ENCODE measurements at regions not wholly inside any gene's neighbourhood (a gene's known extent, or its start where the extent isn't known, plus 50 kb on each side); places are given as distances from the start of the nearest gene placed in this dataset.

GRCh38 chrX:35733879-35734278, 64.3 kb upstream of the MAGEB16 start (continued):
- TF ChIP-seq GATA4 (IDR thresholded peaks at IDR 0.05; ENCODE audit: borderline replicate concordance, low read depth) = no peak
- TF ChIP-seq ZSCAN31 (CRISPR knock-in tag; IDR thresholded peaks at IDR 0.05; ENCODE audit: low read depth) = no peak
- TF ChIP-seq PHF8 (CRISPR knock-in tag; IDR thresholded peaks at IDR 0.05) = no peak
- no peak for TF ChIP-seq ZBTB3 (CRISPR knock-in tag; IDR thresholded peaks at IDR 0.05; ENCODE audit: borderline replicate concordance, low read depth)
- no peak for TF ChIP-seq ZBTB7B (CRISPR knock-in tag; IDR thresholded peaks at IDR 0.05)
- TF ChIP-seq SATB2 (CRISPR knock-in tag; IDR thresholded peaks at IDR 0.05) = no peak
- TF ChIP-seq ZNF773 (CRISPR knock-in tag; IDR thresholded peaks at IDR 0.05; ENCODE audit: borderline replicate concordance) = no peak

DNA sequence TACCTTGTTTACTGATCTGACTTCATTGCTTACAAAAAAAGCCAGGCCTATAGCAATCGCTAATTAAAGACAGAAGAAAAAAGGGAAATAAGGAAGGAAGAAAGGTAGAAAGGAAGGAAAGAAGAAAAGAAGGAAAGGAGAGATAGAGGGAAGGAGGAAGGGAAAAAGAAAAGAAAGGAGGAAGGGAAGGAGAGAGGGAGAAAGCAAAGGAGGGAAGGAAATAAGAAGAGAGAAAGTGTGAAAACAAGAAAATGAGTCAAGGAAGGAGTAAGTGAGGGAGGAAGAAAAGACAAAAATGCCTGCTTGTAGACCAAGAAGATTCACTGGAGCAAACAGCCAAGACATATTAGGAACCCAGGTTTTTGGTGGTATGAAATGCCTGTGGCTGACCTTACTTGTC, 57.0 kb upstream of the MAGEB16 start:
- no peak for TF ChIP-seq NFE2 (CRISPR knock-in tag; IDR thresholded peaks at IDR 0.05)
- TF ChIP-seq ZNF20 (CRISPR knock-in tag; IDR thresholded peaks at IDR 0.05) = no peak
- no peak for TF ChIP-seq ZNF766 (CRISPR knock-in tag; IDR thresholded peaks at IDR 0.05; ENCODE audit: borderline replicate concordance)
- ATAC-seq = no peak
- intact Hi-C loops (cut with micrococcal nuclease; ENCODE audit: unreplicated experiment) = no loop called here

More for the DNA sequence above, 57.0 kb upstream of the MAGEB16 start:
- Histone ChIP-seq H4K20me1 (ENCODE audit: insufficient read depth, low read length) (no peaks in the 10 kb centered on the region), H3K4me3 (replicated peaks in 1 of 3; ENCODE audit: insufficient read depth in 1 of 3, low read depth in 2 of 3, low read length in 3 of 3) (no peak overlapping the region), H3K9me3 (ENCODE audit: low read length) (no peaks in the 10 kb centered on the region), H2AFZ (ENCODE audit: low read length) (no peak overlapping the region), H3K36me3 (replicated peaks in 1 of 2; ENCODE audit: control insufficient read depth in 1 of 2, insufficient read depth in 2 of 2, low read length in 2 of 2) (no peaks in the 10 kb centered on the region), H3K79me2 (ENCODE audit: insufficient read depth, low read length) (no peaks in the 10 kb centered on the region), H3K9ac (ENCODE audit: insufficient read depth, low read depth, low read length) (no peak overlapping the region), H3K27ac (ENCODE audit: extremely low read length, insufficient read depth, low read length) (no peak overlapping the region), H3K27me3 (ENCODE audit: control insufficient read depth in 1 of 2, insufficient read depth in 2 of 2, low read length in 2 of 2) (no peaks in the 10 kb centered on the region), H3K4me2 (ENCODE audit: low read depth, low read length) (no peak overlapping the region), H3K4me1 (ENCODE audit: insufficient read depth, low read length) (no peaks in the 10 kb centered on the region)
- ChIA-PET POLR2A (no interaction called here), CTCF (ENCODE audit: low intra/inter-chr PET ratio, low total read pairs) (no interaction called here)
- FAIRE-seq = no peak
- no TSS peak for BruUV-seq (replicated peaks)
- DNase-seq (ENCODE audit: low spot score) = no peak
- in situ Hi-C loops (cut with HindIII; ENCODE audit: extremely low pct_ligation_motif_present, low pct_unique_long_range_greater_than_20kb) = no loop called here
- WGBS (ENCODE audit: low lambda C conversion rate) = 0% methylated on average over 1 of the region's 1 CpG

All from HepG2 (cell line).